Esophagus (tissue), 2 donors: ENCODE measurements at regions not wholly inside any gene's neighbourhood (a gene's known extent, or its start where the extent isn't known, plus 50 kb on each side); places are given as distances from the start of the nearest gene placed in this dataset.
"Not testable (repeated sequence)": the region's sequence is repeated elsewhere in the genome, so short reads cannot be mapped to it uniquely, and the experiment has no call there.

ENCODE experiments used
- H3K27ac ChIP-seq, 2 donors: one replicate each; pipeline ENCODE4 v1.5.1; 2013; ENCODE audit warnings: low read depth in 2 of 2, mild to moderate bottlenecking in 2 of 2, inconsistent platforms in 1 of 2, low read length in 1 of 2, moderate library complexity in 1 of 2
- H3K27me3 ChIP-seq, 2 donors: one replicate each; pipeline ENCODE4 v1.6.1; 2013; ENCODE audit warnings: low read length in 2 of 2, control low read depth in 1 of 2, mild to moderate bottlenecking in 1 of 2; ENCODE audit not compliant: insufficient read depth in 2 of 2, control insufficient read depth in 1 of 2
- H3K36me3 ChIP-seq, 2 donors: one replicate each; pipeline ENCODE4 v1.6.1; 2013; ENCODE audit warnings: low read length in 1 of 2; ENCODE audit not compliant: control insufficient read depth in 2 of 2, insufficient read depth in 2 of 2
- H3K4me1 ChIP-seq, 2 donors: one replicate each; pipeline ENCODE4 v1.6.1; 2013; ENCODE audit warnings: low read length in 1 of 2; ENCODE audit not compliant: control insufficient read depth in 2 of 2, insufficient read depth in 2 of 2
- H3K4me3 ChIP-seq, 2 donors: one replicate each; pipeline ENCODE4 v1.5.1; 2013; ENCODE audit warnings: low read length in 2 of 2, mild to moderate bottlenecking in 2 of 2, low read depth in 1 of 2, moderate library complexity in 1 of 2
- H3K9me3 ChIP-seq, 2 donors: one replicate each; pipeline ENCODE4 v1.6.1; 2013; ENCODE audit warnings: mild to moderate bottlenecking in 2 of 2, low read depth in 1 of 2, low read length in 1 of 2, moderate library complexity in 1 of 2; ENCODE audit not compliant: control insufficient read depth in 2 of 2, insufficient read depth in 1 of 2
- WGBS, 2 donors: extraction: QIAGEN DNeasy Blood & Tissue Kit; methylation state at CpG; one replicate each; pipeline ENCODE4 v1.1.7; 2013; 5-methylcytosine and 5-hydroxymethylcytosine counted together
- donor health status: healthy with polysubstance abuse.
- donor health status: Bipolar disorder and iron deficiency.

DNA sequence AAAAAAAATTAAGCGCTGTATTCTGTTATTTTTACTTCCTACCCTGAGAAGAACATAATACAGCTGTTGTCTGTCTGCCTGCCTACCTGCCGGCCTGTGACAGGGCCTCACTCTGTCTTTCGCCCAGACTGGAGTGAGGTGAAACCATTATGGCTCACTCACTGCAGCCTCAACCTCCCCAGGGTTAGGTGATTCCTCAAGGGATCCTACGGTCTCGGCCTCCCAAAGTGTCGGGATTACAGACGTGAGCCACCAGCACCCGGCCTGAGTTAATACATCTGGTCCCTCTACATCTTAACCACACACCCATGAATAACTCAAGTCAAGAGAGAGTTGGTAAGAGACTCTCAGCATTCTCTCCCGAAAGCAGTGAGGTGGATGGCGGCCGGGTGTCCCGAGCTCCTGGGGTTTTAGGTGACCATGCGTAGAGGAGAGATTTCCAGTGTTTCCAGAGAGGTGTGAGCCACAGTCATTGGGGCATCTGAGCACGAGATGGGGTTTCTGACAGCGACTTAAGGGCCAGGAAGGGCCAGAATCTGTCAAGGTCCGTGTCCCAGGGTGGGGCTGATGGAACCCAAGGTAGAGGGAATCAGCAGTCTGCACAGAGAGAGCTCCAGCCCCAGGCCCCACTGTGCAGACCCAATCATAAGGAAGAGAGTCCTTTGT lies 1954.4 kb upstream of the DEFB115 start:
- Histone ChIP-seq H3K4me1 (no peaks in the 10 kb centered on the region), H3K27ac (no peak overlapping the region), H3K27me3 (no peaks in the 10 kb centered on the region), H3K9me3 (peaks cover 28 to 31% of the 10 kb centered on the region in 2 donors), H3K36me3 (no peaks in the 10 kb centered on the region), H3K4me3 (no peak overlapping the region)
- 72 to 75% methylated on average over 16 of the region's 16 CpGs for WGBS, 2 donors

- Histone ChIP-seq H3K36me3 (no peaks in the 10 kb centered on the region), H3K4me3 (no peak overlapping the region), H3K9me3 (peaks cover 13 to 15% of the 10 kb centered on the region in 2 donors), H3K27ac (no peak overlapping the region), H3K27me3 (no peaks in the 10 kb centered on the region), H3K4me1 (no peaks in the 10 kb centered on the region)
- WGBS, 2 donors, result 49 to 62% methylated on average over 21 of the region's 21 CpGs
Measured at GRCh38 chr20:29306390-29307072, 1950.9 kb upstream of the DEFB115 start.

GRCh38 chr20:29307484-29307883 lies 1950.0 kb upstream of the DEFB115 start:
- H3K4me3 ChIP-seq, H3K36me3 ChIP-seq, H3K27ac ChIP-seq, H3K27me3 ChIP-seq, H3K4me1 ChIP-seq: not testable (repeated sequence)
- WGBS, 2 donors, result 79 to 87% methylated on average over 13 of the region's 17 CpGs
- H3K9me3 ChIP-seq, result peaks cover 6 to 14% of the 10 kb centered on the region in 2 donors

DNA sequence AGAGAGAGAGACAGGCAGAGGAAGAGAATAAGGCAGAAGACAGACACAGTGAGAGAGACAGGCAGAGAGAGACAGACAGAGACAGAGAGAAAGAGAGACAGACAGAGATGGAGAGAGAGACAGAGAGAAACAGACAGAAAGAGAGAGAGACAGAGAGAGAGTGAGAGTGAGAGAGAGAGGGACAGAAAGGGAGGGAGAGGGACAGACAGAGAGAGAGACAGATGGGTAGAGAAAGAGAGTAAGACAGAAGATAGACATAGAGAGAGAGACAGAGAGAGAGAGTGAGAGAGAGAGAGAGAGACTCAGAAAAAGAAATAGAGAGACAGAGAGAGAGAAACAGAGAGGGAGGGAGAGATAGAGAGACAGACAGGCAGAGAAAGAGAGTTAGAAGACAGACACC lies 1948.5 kb upstream of the DEFB115 start:
- H3K4me1 ChIP-seq, H3K27me3 ChIP-seq, H3K4me3 ChIP-seq, H3K36me3 ChIP-seq, H3K27ac ChIP-seq: not testable (repeated sequence)
- peaks cover 2 to 19% of the 10 kb centered on the region in 2 donors for H3K9me3 ChIP-seq

GRCh38 chr20:29309481-29309880 lies 1948.0 kb upstream of the DEFB115 start:
- H3K4me1 ChIP-seq, H3K36me3 ChIP-seq, H3K4me3 ChIP-seq, H3K27me3 ChIP-seq, H3K27ac ChIP-seq: not testable (repeated sequence)
- WGBS, 2 donors, result 79 to 80% methylated on average over 17 of the region's 17 CpGs
- H3K9me3 ChIP-seq, result peaks cover 2 to 19% of the 10 kb centered on the region in 2 donors

DNA sequence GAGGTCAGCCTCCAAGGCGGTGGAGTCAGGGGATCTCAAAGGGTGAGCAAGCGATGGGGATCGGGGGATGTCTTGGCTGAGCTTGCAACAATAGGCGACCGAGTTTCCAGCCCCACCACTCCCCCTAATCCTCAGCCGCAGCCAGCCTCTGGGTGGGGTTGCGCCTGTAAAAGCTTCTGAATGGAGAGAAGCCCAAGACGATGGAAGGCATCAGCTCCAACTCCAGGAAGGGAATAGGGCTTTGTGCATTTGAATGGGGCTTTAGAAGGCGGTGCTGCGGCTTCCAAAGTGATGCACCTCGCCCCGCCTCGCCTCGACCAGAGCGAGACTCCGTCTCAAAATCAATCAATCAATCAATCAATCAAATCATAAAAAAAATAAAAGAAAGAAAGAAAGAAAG lies 1946.4 kb upstream of the DEFB115 start:
- H3K36me3 ChIP-seq, H3K4me1 ChIP-seq, H3K27me3 ChIP-seq, H3K4me3 ChIP-seq, H3K27ac ChIP-seq: not testable (repeated sequence)
- 61 to 76% methylated on average over 16 of the region's 16 CpGs for WGBS, 2 donors
- H3K9me3 ChIP-seq, result peaks cover 2 to 19% of the 10 kb centered on the region in 2 donors

GRCh38 chr20:29312679-29313078 lies 1944.8 kb upstream of the DEFB115 start:
- 59 to 64% methylated on average over 8 of the region's 8 CpGs for WGBS, 2 donors
- H3K9me3 ChIP-seq, result peaks cover 0 to 12% of the 10 kb centered on the region in 2 donors
- H3K36me3 ChIP-seq, H3K27ac ChIP-seq, H3K4me3 ChIP-seq, H3K4me1 ChIP-seq, H3K27me3 ChIP-seq: not testable (repeated sequence)

DNA sequence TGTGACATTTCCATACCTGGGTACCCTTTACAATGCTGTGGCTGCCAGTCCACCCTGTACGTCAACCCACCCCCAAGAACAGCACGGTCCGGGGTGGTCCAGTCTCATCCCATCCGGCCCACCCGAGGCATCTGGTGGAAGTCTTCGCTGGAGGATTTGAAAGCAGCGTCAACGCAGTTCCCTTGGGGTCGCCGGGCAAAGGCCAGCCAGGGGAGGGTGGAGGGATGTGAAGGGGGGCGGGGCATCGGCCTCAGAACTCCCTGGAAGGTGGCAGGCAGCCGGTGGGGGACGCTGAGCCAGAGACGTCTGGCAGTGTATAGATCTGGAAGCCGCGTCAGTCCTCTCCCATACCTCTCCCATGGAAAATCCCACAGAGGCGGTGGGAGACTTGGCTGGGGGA lies 1944.0 kb upstream of the DEFB115 start:
- WGBS, 2 donors, result 71 to 81% methylated on average over 18 of the region's 18 CpGs
- no peaks in the 10 kb centered on the region for H3K36me3 ChIP-seq
- H3K4me1 ChIP-seq, result no peaks in the 10 kb centered on the region
- H3K27me3 ChIP-seq, result no peaks in the 10 kb centered on the region
- no peak overlapping the region for H3K27ac ChIP-seq
- H3K4me3 ChIP-seq, result no peak overlapping the region
- H3K9me3 ChIP-seq, result peaks cover 0 to 12% of the 10 kb centered on the region in 2 donors

DNA sequence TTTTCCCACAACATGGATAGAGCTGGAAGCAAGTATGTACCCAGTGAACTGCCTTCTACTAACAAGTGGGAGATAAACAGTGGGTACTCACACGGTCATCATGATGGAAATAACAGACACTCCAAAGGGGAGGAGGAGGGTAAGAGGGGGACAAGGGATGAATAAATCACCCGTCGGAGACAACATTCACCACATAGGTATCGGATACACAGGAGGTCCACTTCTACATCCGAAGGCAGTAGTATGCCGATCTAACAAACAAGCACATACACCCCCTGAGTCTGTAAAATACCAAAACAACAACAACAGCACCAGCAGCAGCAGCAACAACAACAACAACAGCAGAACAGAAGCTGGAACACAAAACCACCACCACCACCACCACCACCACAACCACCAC lies 1943.2 kb upstream of the DEFB115 start:
- Histone ChIP-seq H3K4me3 (no peak overlapping the region), H3K4me1 (no peaks in the 10 kb centered on the region), H3K27me3 (no peaks in the 10 kb centered on the region), H3K27ac (no peak overlapping the region), H3K9me3 (peaks cover 3 to 16% of the 10 kb centered on the region in 2 donors), H3K36me3 (no peaks in the 10 kb centered on the region)
- 76 to 81% methylated on average over 6 of the region's 6 CpGs for WGBS, 2 donors

DNA sequence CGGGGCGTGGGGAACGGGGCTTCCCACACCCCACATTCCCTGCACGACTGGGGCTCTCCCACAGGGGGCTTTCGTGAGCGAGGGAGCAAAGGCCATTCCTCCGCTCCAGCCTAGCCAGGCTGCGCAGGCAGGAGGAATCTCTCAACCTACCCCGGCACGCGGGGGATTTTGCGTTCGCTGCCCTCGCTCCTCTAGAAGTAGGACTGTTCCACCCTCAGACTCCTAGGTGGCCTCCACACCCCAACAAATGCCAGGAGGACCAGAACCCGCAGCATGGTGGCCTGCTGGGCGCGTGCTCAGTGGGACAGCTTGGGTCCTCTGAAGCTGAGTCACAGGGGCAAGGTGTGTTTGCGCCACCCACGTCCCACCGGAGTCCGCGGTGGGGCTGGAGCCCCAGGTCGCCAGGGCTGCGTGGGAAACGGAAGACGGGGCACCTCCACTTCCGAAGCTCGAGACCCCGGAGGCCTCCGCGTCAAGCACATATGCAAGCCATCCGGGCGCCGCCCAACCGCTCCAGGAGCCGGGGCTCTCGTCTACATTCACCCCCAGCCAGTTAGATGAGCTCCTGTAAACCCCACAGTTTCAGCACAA lies 1938.5 kb upstream of the DEFB115 start:
- H3K4me1 ChIP-seq, result no peaks in the 10 kb centered on the region
- H3K9me3 ChIP-seq, result peaks cover 6 to 12% of the 10 kb centered on the region in 2 donors
- 52 to 71% methylated on average over 37 of the region's 37 CpGs for WGBS, 2 donors
- H3K27me3 ChIP-seq, result no peaks in the 10 kb centered on the region
- no peak overlapping the region for H3K27ac ChIP-seq
- no peak overlapping the region for H3K4me3 ChIP-seq
- H3K36me3 ChIP-seq, result no peaks in the 10 kb centered on the region
